HG03442 (cell line): ENCODE measurements at regions not wholly inside any gene's neighbourhood (a gene's known extent, or its start where the extent isn't known, plus 50 kb on each side); places are given as distances from the start of the nearest gene placed in this dataset.

Experiments used
- ATAC-seq: cut with Tn5 transposase; IDR thresholded peaks from one replicate; pipeline ENCODE4 v1.9.1; 2021; ENCODE audit warnings: mild to moderate bottlenecking, moderate library complexity; ENCODE audit not compliant: unreplicated experiment

DNA sequence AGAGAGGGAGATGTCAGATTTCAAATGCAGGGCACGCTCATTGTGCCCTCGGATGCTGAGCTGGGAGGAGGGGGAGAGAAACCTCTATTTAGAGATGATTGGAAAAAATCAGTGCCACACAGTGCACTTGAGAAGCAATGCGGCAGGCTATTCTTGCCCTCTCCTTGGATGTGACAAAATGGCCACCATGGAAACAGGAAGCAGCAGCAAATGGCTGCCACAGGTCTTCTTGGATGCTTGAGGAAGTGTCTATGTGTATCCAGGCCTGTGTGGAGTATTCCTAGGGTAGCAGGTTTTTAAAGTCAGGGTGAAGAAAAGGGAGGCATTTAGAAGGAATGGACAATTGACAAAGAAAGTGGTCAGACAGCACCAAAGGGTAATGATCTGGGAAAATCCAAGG, 340.1 kb upstream of the ZFHX3 start:
- ATAC-seq: no peak

GRCh38 chr16:73385696-73386095, 337.8 kb upstream of the ZFHX3 start:
- no peak for ATAC-seq

DNA sequence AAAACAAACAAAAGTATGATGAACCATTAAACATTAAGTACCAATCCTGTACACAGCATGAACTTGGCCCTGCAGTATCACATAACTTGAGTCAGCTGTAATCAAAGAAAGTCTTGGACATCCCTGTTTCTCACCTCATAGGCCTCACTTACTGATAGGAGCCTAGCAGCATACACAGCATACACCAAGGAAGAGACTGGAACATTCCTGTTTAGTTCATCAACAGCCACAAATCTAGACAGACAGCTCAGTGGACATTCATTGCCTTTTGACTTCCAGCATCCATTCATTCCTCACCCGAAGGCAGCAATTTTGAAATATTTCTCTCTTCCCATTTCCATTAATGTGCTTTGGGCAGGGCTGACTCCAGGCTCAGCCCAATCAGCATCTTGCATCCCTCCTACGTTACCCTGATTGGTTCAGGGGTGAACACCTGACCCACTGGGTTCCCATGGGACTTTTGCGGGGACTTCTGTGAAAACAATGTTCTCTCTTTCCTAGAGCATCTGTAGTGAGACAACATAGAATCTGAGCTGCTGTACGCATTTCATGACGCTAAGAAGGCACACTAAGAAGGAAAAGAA, 336.7 kb upstream of the ZFHX3 start:
- ATAC-seq: no peak

DNA sequence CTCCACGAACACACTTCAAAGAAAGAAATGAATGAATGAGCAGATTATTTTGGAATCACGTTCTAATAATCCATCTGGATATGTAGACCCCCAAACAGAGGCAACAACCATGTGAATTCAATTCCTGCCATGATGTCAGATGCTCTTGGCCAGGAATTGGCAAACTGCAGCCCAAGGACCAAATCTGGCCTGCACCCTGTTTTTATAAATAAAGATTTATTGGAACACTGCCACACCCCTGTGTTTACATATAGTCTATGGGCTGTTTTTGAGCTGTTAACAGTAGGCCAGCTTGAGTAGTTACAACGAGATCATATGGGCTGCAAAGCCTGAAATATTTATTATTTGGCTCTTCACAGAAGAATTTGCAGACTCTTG, 336.0 kb upstream of the ZFHX3 start:
- no peak for ATAC-seq

DNA sequence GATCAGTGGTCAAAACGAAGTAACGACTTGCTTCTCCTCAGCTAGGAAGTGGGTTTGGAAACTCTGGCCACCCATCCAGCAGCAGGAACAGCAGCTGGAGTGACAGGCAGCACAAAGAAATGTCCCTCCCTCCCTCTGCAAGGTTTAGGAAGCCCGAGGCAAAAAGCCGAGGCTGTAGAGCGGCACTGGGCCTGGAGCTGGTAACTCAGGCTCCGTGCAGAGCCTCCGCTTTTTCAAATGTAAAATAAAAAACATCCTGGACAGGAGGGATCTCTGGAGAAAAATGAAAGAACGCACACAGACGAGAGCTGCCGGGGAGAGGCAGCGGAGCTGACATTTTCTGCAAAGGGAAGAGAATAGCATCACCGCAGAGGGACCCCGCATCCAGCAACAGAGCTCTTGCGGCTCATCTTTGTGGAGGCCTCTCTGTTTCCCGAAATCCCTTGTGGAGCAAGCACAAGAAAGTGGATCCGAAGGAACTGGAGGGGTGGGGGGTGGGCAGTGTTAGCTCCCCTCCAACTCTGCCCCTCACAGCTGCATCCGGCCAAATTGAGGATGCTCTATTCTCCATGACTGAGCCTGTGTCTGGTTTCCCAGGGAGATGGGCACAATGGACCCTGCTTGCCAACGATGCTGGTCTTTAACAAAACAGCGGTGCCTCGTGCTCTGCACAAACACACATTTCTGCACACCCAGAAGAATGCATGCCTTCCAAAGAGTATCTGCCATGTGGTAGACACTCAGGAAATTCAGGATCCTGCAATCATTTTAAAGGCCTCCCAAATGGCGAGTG, 335.5 kb upstream of the ZFHX3 start:
- no peak for ATAC-seq

GRCh38 chr16:73378471-73378870, 330.5 kb upstream of the ZFHX3 start:
- ATAC-seq: no peak

DNA sequence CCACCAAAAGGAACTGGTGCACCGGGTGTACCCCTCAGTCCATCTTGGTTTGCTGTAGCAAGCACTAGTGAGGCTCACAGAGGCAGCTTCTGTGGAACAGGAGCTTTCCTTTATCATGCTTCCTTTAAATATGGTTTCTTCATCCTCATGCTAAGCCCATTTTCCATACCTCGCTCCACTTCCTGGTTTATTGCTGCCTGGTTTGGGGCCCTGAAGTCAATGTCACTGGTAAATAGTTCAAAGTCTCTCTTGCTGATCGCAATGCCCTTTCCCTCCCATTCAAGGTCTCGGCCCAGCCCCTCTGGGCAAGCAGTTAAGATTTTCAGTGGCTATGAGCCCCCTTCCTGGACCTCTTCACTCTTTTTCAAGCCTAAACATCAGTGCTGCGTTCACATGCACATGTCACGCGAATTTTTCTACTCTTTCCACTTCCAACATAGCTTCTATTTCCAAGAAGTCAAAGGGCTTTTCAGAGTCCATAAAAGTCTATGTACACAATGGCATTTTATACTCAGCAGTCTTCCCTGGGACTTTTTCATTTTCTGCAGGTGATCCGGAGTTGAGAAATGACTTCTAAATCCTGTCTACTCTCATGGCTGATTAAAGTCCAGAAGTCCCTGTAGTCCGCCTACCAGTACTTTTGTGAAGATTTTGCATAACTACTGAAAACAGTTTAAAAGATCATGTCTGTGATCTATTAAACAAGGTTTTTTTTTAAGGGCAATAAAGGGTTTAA, 323.8 kb upstream of the ZFHX3 start:
- no peak for ATAC-seq

DNA sequence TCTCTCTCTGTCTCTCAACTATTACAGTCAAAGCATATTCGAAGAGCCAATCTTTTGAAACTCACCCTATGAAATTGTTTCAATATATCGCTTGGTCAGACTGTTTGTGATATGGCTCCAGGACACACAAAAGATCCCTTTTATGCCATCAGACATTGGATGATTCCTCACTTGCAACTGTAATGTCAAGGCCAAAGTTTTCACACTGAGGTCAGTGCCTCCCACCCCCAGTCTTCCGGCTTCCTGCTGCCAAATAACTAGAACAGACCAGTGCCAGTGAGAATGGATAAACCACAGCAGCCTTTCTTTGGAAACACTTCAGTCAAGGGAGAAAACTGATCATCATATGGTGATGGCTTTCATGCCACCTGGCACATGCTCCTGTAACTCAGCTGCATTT, 321.9 kb upstream of the ZFHX3 start:
- no peak for ATAC-seq

DNA sequence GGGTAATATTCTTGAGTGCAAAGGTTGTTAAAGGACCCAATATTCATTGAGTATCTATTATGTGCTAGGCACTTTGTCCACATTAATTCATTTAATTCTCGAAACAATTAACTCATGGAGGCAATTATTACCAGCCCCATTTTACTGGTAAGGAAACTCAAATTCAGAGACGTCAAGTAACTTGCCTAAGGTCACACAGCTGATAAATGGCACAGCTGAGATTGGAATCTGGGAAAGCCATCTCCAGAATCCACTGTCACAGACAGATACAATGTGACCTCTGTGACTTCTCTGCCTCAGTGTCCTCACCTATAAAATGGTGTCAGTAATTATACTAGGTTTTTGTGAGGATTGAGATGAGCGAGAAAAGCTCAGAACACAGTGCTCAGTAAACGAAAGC, 320.8 kb upstream of the ZFHX3 start:
- no peak for ATAC-seq

GRCh38 chr16:73365016-73365551, 317.2 kb upstream of the ZFHX3 start:
- ATAC-seq: no peak

DNA sequence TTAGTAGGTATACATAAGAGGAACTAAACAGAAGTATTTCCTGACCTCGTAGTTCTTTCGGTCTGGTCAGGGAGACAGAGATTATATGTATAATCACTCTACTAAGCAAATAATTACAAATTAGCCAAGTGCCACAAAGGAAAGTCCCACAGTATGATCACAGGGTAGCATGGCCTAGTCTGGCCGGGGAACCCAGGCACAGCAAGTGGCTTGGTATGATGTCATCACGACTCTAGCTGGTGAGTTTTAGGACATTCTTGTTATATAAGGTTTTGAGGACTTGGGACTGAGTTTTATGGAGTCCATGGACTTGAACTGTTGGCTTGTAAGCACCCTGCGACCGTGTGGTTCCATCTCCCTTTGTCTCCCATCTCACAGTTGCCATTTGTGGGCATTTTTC, 316.5 kb upstream of the ZFHX3 start:
- no peak for ATAC-seq

- no peak for ATAC-seq
These were observed 313.1 kb upstream of the ZFHX3 start for GRCh38 chr16:73361061-73361460.

- no peak for ATAC-seq
These were observed 308.6 kb upstream of the ZFHX3 start for GRCh38 chr16:73356401-73357079.

DNA sequence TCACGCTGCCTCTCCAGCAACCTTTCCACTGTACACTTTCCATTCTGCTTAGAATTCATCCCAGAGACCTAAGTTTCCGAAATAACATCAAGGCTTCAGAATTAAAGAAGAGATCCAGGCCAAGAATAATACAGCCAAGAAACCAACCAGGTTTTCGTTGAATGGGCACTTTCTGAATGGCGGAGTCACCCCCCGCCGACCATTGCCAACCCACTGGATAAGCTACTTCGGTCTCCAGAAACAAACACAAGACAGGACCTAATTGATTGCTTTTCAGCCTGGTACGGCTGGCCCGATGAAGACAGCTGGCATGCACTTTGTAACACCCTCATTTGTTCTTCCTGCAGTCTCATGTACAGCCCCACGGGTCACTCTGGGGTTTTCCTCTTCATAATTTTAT, 308.1 kb upstream of the ZFHX3 start:
- ATAC-seq: no peak

DNA sequence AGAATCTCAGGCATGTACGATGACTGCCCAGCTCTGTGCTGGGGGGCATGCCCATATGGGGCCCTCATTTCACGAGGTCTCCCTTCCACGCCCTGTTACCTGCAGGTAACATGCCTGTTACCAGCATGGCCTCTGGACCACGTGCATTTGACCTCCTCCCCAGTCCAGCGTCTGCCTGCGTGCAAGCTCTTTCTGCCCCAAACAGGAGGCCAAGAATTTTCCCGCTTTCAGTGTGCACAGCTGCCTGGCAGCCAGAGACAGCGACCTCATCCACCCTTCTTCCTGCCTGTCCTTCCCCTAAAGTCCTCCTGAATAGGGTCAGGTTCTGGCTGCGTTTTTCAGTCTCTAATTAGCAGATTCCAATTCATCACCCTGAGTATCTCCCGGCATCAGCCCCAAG, 306.5 kb upstream of the ZFHX3 start:
- ATAC-seq: no peak

DNA sequence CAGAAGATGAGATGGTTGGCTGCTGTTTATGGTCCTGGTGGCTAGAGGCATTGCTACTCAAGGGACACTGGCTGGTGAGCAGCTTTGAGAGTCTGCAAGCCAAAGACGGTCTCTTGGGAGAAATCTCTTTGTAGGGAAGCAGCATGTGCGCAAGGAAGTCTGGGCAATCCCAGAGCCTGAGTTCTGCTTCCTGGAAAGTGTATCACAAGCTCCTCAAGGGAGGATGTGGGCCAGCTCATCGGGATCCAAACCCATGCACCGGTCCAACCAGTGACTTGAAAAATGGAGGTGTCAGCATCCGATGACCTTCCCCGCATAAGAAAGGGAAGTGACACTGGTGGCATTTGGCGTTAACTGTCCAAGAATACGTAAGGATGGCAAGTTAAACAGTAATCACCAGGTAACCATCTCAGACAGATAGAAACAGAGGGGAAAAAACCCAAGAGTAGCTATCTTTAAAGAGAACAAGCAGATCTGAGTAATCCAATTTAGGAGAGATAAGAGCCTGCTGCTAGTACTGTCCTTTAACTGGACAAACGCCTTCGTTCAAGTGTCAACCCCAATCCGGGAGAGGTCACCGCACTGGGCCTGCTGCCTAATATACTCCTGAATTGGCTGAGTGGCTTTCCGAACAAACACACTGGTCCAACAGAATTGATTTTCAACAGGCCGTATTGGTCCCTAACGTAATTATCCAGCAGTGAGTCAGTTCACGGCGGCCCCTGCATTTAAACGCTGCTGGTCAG, 303.0 kb upstream of the ZFHX3 start:
- ATAC-seq: no peak

GRCh38 chr16:73347500-73348375, 299.8 kb upstream of the ZFHX3 start:
- ATAC-seq: no peak

DNA sequence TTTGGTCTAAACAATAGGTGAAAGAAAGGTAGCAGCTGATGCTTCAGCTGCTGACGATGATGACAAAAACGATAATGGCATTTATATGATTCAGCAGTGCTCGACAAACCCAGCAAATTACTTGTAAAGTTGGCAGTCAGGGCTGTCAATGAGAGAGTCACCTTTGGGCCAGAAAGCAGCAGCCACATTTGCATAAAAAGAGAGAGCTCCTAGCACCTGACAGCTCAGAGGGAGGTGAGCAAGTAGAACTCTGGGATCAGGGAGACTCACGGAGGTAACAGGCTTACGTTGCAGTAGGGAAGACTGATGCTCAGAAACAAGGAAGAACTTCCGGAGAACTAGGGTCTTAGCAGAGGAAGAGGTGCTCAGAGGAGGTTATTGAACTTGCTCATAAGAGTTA, 291.9 kb upstream of the ZFHX3 start:
- no peak for ATAC-seq

- no peak for ATAC-seq
These were observed 289.7 kb upstream of the ZFHX3 start for GRCh38 chr16:73337373-73338296.
